Esophagus squamous epithelium (tissue), 5 donors: ENCODE measurements at regions not wholly inside any gene's neighbourhood (a gene's known extent, or its start where the extent isn't known, plus 50 kb on each side); places are given as distances from the start of the nearest gene placed in this dataset.

Experiments
- DNase-seq: peaks from one replicate; lab custom pipeline; 2025; lab: John Stamatoyannopoulos, UW
- H3K27ac ChIP-seq, 4 donors: fragments of 200-600 bp; sonication (generic); one replicate each; pipeline ENCODE4 v1.5.1; 2016 to 2019; ENCODE audit warnings: mild to moderate bottlenecking in 1 of 4
- H3K27me3 ChIP-seq, 4 donors: fragments of 200-600 bp; sonication (generic); 1 replicate in 3 of 4; 2 replicates in 1 of 4; pipeline versions ENCODE4 v1.5.1 to v1.6.0; 2017 to 2021; ENCODE audit warnings: antibody characterized with exemption in 1 of 4
- H3K36me3 ChIP-seq, 3 donors: fragments of 200-600 bp; sonication (generic); one replicate each; pipeline ENCODE4 v1.5.1; 2016 to 2019
- H3K4me1 ChIP-seq, 3 donors: fragments of 200-600 bp; sonication (generic); one replicate each; pipeline ENCODE4 v1.5.1; 2017 to 2019
- H3K4me3 ChIP-seq, 4 donors: fragments of 200-600 bp; sonication (generic); 1 replicate in 3 of 4; 2 replicates in 1 of 4; pipeline ENCODE4 v1.5.1; 2016 to 2019; ENCODE audit warnings: mild to moderate bottlenecking in 2 of 4, moderate library complexity in 1 of 4
- H3K9me3 ChIP-seq, 3 donors: fragments of 200-600 bp; sonication (generic); one replicate each; pipeline ENCODE4 v1.5.1; 2016 to 2019
- POLR2A ChIP-seq, 4 donors: fragments of 450-650 bp; IDR thresholded peaks; one replicate each; pipeline ENCODE4 v1.6.1; 2017; ENCODE audit warnings: antibody characterized with exemption in 4 of 4, mild to moderate bottlenecking in 4 of 4, moderate library complexity in 3 of 4
- WGBS, 2 donors: methylation state at CpG; one replicate each; pipeline ENCODE4 v1.1.5; 2018; 5-methylcytosine and 5-hydroxymethylcytosine counted together
- intact Hi-C: fragments of 100-400 bp; cut with DNase I; formaldehyde crosslinking; loops from one replicate; pipeline ENCODE4 v1.15.0; 2022
- TF ChIP-seq, protein P1 (sequence below), 6 experiments: fragments of 450-650 bp in 4 of 6; fragments of 200-600 bp in 2 of 6; sonication (generic) in 2 of 6; IDR thresholded peaks; one replicate each; pipeline ENCODE4 v1.5.1; 2016 to 2019; ENCODE audit warnings: antibody characterized with exemption in 6 of 6, mild to moderate bottlenecking in 4 of 6, moderate library complexity in 4 of 6
- donor health status: DM: yes; HTN: yes; CAD: no.

GRCh38 chr5:28780083-28780692, 1741.8 kb upstream of the CDH9 start:
- no peaks in the 10 kb centered on the region for H3K27me3 ChIP-seq
- WGBS, 2 donors, result 62 to 100% methylated on average over 1 of the region's 1 CpG

GRCh38 chr5:28779161-28779754, 1740.9 kb upstream of the CDH9 start:
- DNase-seq, result no peak
- H3K27ac ChIP-seq, result no peak overlapping the region
- H3K27me3 ChIP-seq, result no peaks in the 10 kb centered on the region
- intact Hi-C loops, result no loop called here
- H3K36me3 ChIP-seq, result no peaks in the 10 kb centered on the region
- H3K4me3 ChIP-seq, result no peak overlapping the region
- no peaks in the 10 kb centered on the region for H3K9me3 ChIP-seq
- TF ChIP-seq, protein P1, sequence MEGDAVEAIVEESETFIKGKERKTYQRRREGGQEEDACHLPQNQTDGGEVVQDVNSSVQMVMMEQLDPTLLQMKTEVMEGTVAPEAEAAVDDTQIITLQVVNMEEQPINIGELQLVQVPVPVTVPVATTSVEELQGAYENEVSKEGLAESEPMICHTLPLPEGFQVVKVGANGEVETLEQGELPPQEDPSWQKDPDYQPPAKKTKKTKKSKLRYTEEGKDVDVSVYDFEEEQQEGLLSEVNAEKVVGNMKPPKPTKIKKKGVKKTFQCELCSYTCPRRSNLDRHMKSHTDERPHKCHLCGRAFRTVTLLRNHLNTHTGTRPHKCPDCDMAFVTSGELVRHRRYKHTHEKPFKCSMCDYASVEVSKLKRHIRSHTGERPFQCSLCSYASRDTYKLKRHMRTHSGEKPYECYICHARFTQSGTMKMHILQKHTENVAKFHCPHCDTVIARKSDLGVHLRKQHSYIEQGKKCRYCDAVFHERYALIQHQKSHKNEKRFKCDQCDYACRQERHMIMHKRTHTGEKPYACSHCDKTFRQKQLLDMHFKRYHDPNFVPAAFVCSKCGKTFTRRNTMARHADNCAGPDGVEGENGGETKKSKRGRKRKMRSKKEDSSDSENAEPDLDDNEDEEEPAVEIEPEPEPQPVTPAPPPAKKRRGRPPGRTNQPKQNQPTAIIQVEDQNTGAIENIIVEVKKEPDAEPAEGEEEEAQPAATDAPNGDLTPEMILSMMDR (IDR thresholded peaks at IDR 0.05), result no peak
- TF ChIP-seq POLR2A (IDR thresholded peaks at IDR 0.05), result no peak
- no peaks in the 10 kb centered on the region for H3K4me1 ChIP-seq

More at GRCh38 chr5:28780083-28780692, 1741.8 kb upstream of the CDH9 start:
- no peaks in the 10 kb centered on the region for H3K36me3 ChIP-seq
- H3K27ac ChIP-seq, result no peak overlapping the region
- TF ChIP-seq POLR2A (IDR thresholded peaks at IDR 0.05), result no peak
- TF ChIP-seq, protein P1 (IDR thresholded peaks at IDR 0.05), result no peak
- intact Hi-C loops, result no loop called here
- H3K9me3 ChIP-seq, result no peaks in the 10 kb centered on the region
- no peak for DNase-seq
- H3K4me3 ChIP-seq, result no peak overlapping the region
- H3K4me1 ChIP-seq, result no peaks in the 10 kb centered on the region

DNA sequence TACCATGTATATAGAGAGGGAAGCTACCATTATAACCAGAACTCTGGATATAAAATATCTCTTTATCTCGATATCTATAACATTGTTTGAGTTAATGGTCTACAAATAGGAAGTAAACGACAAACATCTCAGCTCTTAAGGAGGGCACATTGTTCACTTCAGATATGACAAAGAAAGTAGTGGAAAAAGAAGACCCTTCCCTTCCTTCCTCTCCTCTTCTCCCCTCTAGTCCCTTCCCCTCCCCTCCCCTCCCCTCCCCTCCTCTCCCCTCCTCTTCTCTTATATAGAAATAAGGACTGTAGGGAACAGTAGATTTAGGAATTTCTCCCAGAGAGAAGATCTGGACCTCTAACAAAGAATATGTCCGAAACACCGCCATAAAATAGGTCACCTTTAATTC, 1731.9 kb upstream of the CDH9 start:
- H3K36me3 ChIP-seq, result no peaks in the 10 kb centered on the region
- TF ChIP-seq POLR2A (IDR thresholded peaks at IDR 0.05), result no peak
- TF ChIP-seq, protein P1 (IDR thresholded peaks at IDR 0.05), result no peak
- H3K4me3 ChIP-seq, result no peak overlapping the region
- 79 to 80% methylated on average over 4 of the region's 4 CpGs for WGBS, 2 donors
- H3K27me3 ChIP-seq, result no peaks in the 10 kb centered on the region
- no peaks in the 10 kb centered on the region for H3K9me3 ChIP-seq
- no peak for DNase-seq
- H3K4me1 ChIP-seq, result no peaks in the 10 kb centered on the region
- intact Hi-C loops, result no loop called here
- no peak overlapping the region for H3K27ac ChIP-seq

DNA sequence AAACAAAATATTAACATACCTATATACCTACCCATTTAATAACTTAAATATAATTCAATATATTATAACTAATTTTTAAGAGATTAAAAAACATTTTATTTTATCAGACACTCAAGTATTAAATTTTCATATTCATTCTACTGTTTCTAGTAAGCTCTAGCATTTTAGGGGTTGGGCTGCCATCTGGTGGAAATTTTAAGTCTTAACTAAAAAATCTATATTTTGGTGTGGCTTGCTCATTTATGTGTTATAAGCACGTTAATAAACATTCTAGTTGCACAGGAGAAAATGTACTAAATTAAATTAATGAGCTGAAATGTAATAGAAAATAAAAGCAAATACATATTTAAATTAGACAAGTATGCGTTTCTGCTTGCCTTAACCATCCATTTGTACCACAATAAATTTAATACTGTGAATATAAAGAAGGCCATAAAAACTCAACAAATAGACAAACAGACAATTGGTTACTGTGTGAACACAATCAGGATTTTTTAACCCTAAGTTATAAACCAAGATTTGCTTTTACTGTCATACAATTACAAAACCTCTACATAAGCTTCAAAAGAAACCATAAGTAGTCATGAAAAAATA, 1728.3 kb upstream of the CDH9 start:
- no peaks in the 10 kb centered on the region for H3K27me3 ChIP-seq
- no peaks in the 10 kb centered on the region for H3K9me3 ChIP-seq
- DNase-seq, result no peak
- H3K27ac ChIP-seq, result no peak overlapping the region
- no peaks in the 10 kb centered on the region for H3K4me1 ChIP-seq
- TF ChIP-seq POLR2A (IDR thresholded peaks at IDR 0.05), result no peak
- TF ChIP-seq, protein P1 (IDR thresholded peaks at IDR 0.05), result no peak
- intact Hi-C loops, result no loop called here
- H3K4me3 ChIP-seq, result no peak overlapping the region
- H3K36me3 ChIP-seq, result no peaks in the 10 kb centered on the region
- 18 to 23% methylated on average over 2 of the region's 2 CpGs for WGBS, 2 donors

DNA sequence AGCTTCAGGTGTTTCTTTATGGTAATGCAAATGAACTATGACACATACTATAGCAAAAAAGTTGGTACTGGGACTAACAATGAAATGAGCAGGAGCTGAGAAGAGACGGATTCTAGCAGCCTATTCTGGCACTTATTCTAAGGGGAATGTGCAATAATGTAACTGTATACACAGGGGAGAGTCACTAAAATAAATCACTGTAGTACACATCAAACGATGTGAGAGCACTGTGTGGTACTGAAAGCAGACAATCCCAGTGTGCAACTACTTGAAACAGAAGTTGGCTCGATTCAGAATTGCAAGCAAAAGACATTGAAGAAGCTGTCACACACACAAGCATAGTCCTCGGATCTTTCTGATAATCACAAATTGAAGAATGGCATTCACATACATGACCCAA, 1713.0 kb upstream of the CDH9 start:
- Histone ChIP-seq H3K9me3 (peaks cover 0 to 8% (median 0%) of the 10 kb centered on the region in 3 donors), H3K27me3 (no peaks in the 10 kb centered on the region), H3K27ac (no peak overlapping the region), H3K36me3 (no peaks in the 10 kb centered on the region), H3K4me3 (no peak overlapping the region), H3K4me1 (no peaks in the 10 kb centered on the region)
- WGBS, 2 donors, result 41 to 43% methylated on average over 4 of the region's 4 CpGs
- TF ChIP-seq POLR2A (IDR thresholded peaks at IDR 0.05), result no peak
- TF ChIP-seq, protein P1 (IDR thresholded peaks at IDR 0.05), result no peak
- intact Hi-C loops, result no loop called here
- DNase-seq, result no peak
